Heart left ventricle (tissue), 16 donors: ENCODE measurements at regions not wholly inside any gene's neighbourhood (a gene's known extent, or its start where the extent isn't known, plus 50 kb on each side); places are given as distances from the start of the nearest gene placed in this dataset.
"Not testable (repeated sequence)": the region's sequence is repeated elsewhere in the genome, so short reads cannot be mapped to it uniquely, and the experiment has no call there.

Experiments used
- ATAC-seq, 4 donors: fragments of 200-7000 bp; cut with Tn5 transposase; one replicate each; pipeline ENCODE4 v1.9.1; 2020 to 2022; ENCODE audit warnings: moderate library complexity in 4 of 4, mild to moderate bottlenecking in 3 of 4, moderate number of reproducible peaks in 1 of 4
- DNase-seq, 5 donors: peaks; one replicate each; pipeline ENCODE4 v3.0.0-alpha.2; 2020
- H3K27ac ChIP-seq, 12 donors: fragments of 200-600 bp; sonication (generic) in 4 of 12; one replicate each; pipeline versions ENCODE4 v1.5.0 to v1.8.0; 2016 to 2022; ENCODE audit warnings: mild to moderate bottlenecking in 2 of 12
- H3K27me3 ChIP-seq, 9 donors: fragments of 200-600 bp; sonication (generic) in 2 of 9; one replicate each; pipeline versions ENCODE4 v1.5.1 to v1.8.0; 2016 to 2022; ENCODE audit warnings: mild to moderate bottlenecking in 3 of 9
- H3K36me3 ChIP-seq, 9 donors: fragments of 200-600 bp; sonication (generic) in 2 of 9; one replicate each; pipeline versions ENCODE4 v1.5.0 to v1.8.0; 2018 to 2022; ENCODE audit warnings: mild to moderate bottlenecking in 2 of 9
- H3K4me1 ChIP-seq, 12 donors: fragments of 200-600 bp; sonication (generic) in 4 of 12; one replicate each; pipeline versions ENCODE4 v1.5.0 to v1.8.0; 2016 to 2022; ENCODE audit warnings: mild to moderate bottlenecking in 3 of 12
- H3K4me3 ChIP-seq, 12 donors: fragments of 200-600 bp; sonication (generic) in 4 of 12; one replicate each; pipeline versions ENCODE4 v1.5.0 to v1.8.0; 2017 to 2022; ENCODE audit warnings: mild to moderate bottlenecking in 9 of 12, moderate library complexity in 4 of 12
- H3K9me3 ChIP-seq, 12 donors: fragments of 200-600 bp; sonication (generic) in 4 of 12; one replicate each; pipeline versions ENCODE4 v1.5.0 to v1.8.0; 2016 to 2022; ENCODE audit warnings: mild to moderate bottlenecking in 1 of 12
- CTCF ChIP-seq, 12 donors: fragments of 200-600 bp; sonication (generic) in 4 of 12; IDR thresholded peaks; one replicate each; pipeline versions ENCODE4 v1.5.0 to v1.8.0; 2018 to 2022; ENCODE audit warnings: antibody characterized with exemption in 12 of 12, mild to moderate bottlenecking in 5 of 12
- POLR2A ChIP-seq, 2 donors: fragments of 450-650 bp; IDR thresholded peaks; one replicate each; pipeline ENCODE4 v1.6.1; 2017; ENCODE audit warnings: antibody characterized with exemption in 2 of 2, mild to moderate bottlenecking in 2 of 2, moderate library complexity in 2 of 2
- WGBS, 4 donors: extraction: QIAGEN DNeasy Blood & Tissue Kit in 2 of 4; methylation state at CpG; one replicate each; pipeline versions ENCODE4 v1.1.5 to v1.1.7; 2013 to 2018; 5-methylcytosine and 5-hydroxymethylcytosine counted together
- intact Hi-C, 10 donors: fragments of 100-400 bp; cut with DNase I; formaldehyde crosslinking; loops; one replicate each; pipeline versions ENCODE4 v1.11.1 to v1.14.2; 2022
- donor health status: ischemic (EF 13 %, LVEDD 7.1; RV severe dilation, severe dysfunction).
- donor health status: healthy with polysubstance abuse.
- donor health status: DM: no; HTN: yes; CAD: no.
- donor health status: DM: no; HTN: no; CAD: no.
- donor health status: ischemic (EF 25% LVEDD 6.9; RV normal size, moderate dysfunction).
- donor health status: ischemic (EF 25% LVEDD 5.7; RV mildly dilated, moderate dysfunction).
- donor health status: healthy.
- donor health status: DM: yes; HTN: yes; CAD: no.
- donor health status: ischemic (EF 35%, LVEDD 5.7; RV mildly dilated, moderate dysfunction).
- donor health status: nonischemic (EF 11% LVEDD 7.7; RV severe dilation, severe dysfunction).
- donor health status: DM: yes; HTN: yes; CAD: no.
- donor health status: PGD.
- donor health status: ischemic (EF 29% LVEDD 5.4; RV normal size, mild dysfunction).
- donor health status: nonischemic (EF 23%, LVEDD 6.1; RV moderate dilation, normal function).

- DNase-seq (peak; percentile 66 to 84 (median 77)), ATAC-seq (peak; percentile 70 to 95 (median 81))
- Histone ChIP-seq H3K4me1 (peaks cover 0 to 30% (median 5%) of the 10 kb centered on the region in 12 donors), H3K36me3 (no peaks in the 10 kb centered on the region), H3K27ac (peak overlapping the region in 8 of 12 donors; percentile 17 to 69 (median 50)), H3K9me3 (peaks cover 0 to 8% (median 0%) of the 10 kb centered on the region in 12 donors), H3K27me3 (no peaks in the 10 kb centered on the region), H3K4me3 (no peak overlapping the region)
- WGBS, 4 donors, result 29 to 39% (median 33%) methylated on average over 5 of the region's 5 CpGs
- TF ChIP-seq CTCF (IDR thresholded peaks at IDR 0.05) (no peak), POLR2A (IDR thresholded peaks at IDR 0.05) (no peak)
- intact Hi-C loops, result loop anchor here in 1 of 10 donors (5.0 kb wide), 1 partner anchor 54 kb away; no protein-coding TSS in a partner anchor
Measured at GRCh38 chr2:224126003-224126402, 86.9 kb upstream of the SERPINE2 start.

- no peaks in the 10 kb centered on the region for H3K27me3 ChIP-seq
- no peaks in the 10 kb centered on the region for H3K36me3 ChIP-seq
- no peak overlapping the region for H3K27ac ChIP-seq
- ATAC-seq, result no peak
- H3K4me3 ChIP-seq, result no peak overlapping the region
- H3K4me1 ChIP-seq, result peaks cover 0 to 16% (median 0%) of the 10 kb centered on the region in 12 donors
- TF ChIP-seq POLR2A (IDR thresholded peaks at IDR 0.05) (no peak), CTCF (IDR thresholded peaks at IDR 0.05) (no peak)
- H3K9me3 ChIP-seq, result peaks cover 0 to 33% (median 9%) of the 10 kb centered on the region in 12 donors
- intact Hi-C loops, result no loop called here
- DNase-seq, result no peak
Measured at GRCh38 chr2:224122542-224122941, 83.5 kb upstream of the SERPINE2 start.

GRCh38 chr2:224121406-224122067 is 82.5 kb upstream of the SERPINE2 start:
- TF ChIP-seq CTCF (IDR thresholded peaks at IDR 0.05), result no peak
- TF ChIP-seq POLR2A (IDR thresholded peaks at IDR 0.05), result no peak
- WGBS, 4 donors, result 84 to 89% (median 87%) methylated on average over 4 of the region's 4 CpGs

GRCh38 chr2:224120986-224121385 is 81.9 kb upstream of the SERPINE2 start:
- no peaks in the 10 kb centered on the region for H3K36me3 ChIP-seq
- no peak for ATAC-seq
- H3K27me3 ChIP-seq, result no peaks in the 10 kb centered on the region
- H3K4me1 ChIP-seq, result peaks cover 0 to 2% (median 0%) of the 10 kb centered on the region in 12 donors
- no peak for TF ChIP-seq POLR2A (IDR thresholded peaks at IDR 0.05)
- TF ChIP-seq CTCF (IDR thresholded peaks at IDR 0.05), result no peak
- H3K27ac ChIP-seq, result no peak overlapping the region
- peaks cover 0 to 34% (median 9%) of the 10 kb centered on the region in 12 donors for H3K9me3 ChIP-seq
- intact Hi-C loops, result no loop called here
- WGBS, 4 donors, result 71 to 84% (median 81%) methylated on average over 1 of the region's 1 CpG
- H3K4me3 ChIP-seq, result no peak overlapping the region
- DNase-seq, result no peak

More at GRCh38 chr2:224121406-224122067, 82.5 kb upstream of the SERPINE2 start:
- Histone ChIP-seq H3K36me3 (no peaks in the 10 kb centered on the region), H3K27me3 (no peaks in the 10 kb centered on the region), H3K9me3 (peaks cover 0 to 34% (median 9%) of the 10 kb centered on the region in 12 donors), H3K27ac (no peak overlapping the region), H3K4me1 (peaks cover 0 to 8% (median 0%) of the 10 kb centered on the region in 12 donors), H3K4me3 (no peak overlapping the region)
- ATAC-seq, result no peak
- intact Hi-C loops, result no loop called here
- no peak for DNase-seq

GRCh38 chr2:224119846-224120245 is 80.8 kb upstream of the SERPINE2 start:
- H3K4me3 ChIP-seq, H3K27ac ChIP-seq, DNase-seq, ATAC-seq, H3K4me1 ChIP-seq, intact Hi-C loops, H3K36me3 ChIP-seq, H3K27me3 ChIP-seq: not testable (repeated sequence)
- H3K9me3 ChIP-seq, result peaks cover 0 to 42% (median 7%) of the 10 kb centered on the region in 12 donors
- WGBS, 4 donors, result 83 to 98% (median 93%) methylated on average over 1 of the region's 1 CpG
